PFSK-1 (cell line): ENCODE measurements at regions not wholly inside any gene's neighbourhood (a gene's known extent, or its start where the extent isn't known, plus 50 kb on each side); places are given as distances from the start of the nearest gene placed in this dataset.

Experiments
- POLR2AphosphoS5 ChIP-seq: IDR thresholded peaks from 2 replicates; pipeline ENCODE4 v1.6.1; 2012; ENCODE audit warnings: low read depth, mild to moderate bottlenecking, control low read depth, low read length, moderate library complexity
- REST ChIP-seq, 2 experiments: IDR thresholded peaks; 2 replicates each; pipeline versions ENCODE4 v1.6.1 to v1.8.0; 2011 to 2012; ENCODE audit warnings: low read depth in 2 of 2, low read length in 2 of 2, control low read depth in 1 of 2, inconsistent platforms in 1 of 2, mild to moderate bottlenecking in 1 of 2, moderate library complexity in 1 of 2; ENCODE audit not compliant: insufficient read depth in 1 of 2
- SIN3A ChIP-seq: IDR thresholded peaks from 2 replicates; pipeline ENCODE4 v1.6.1; 2012; ENCODE audit warnings: mild to moderate bottlenecking, low read length, moderate library complexity, borderline replicate concordance; ENCODE audit not compliant: insufficient read depth
- TAF1 ChIP-seq: IDR thresholded peaks from 2 replicates; pipeline ENCODE4 v1.6.1; 2012; ENCODE audit warnings: low read length, control low read depth, borderline replicate concordance; ENCODE audit not compliant: insufficient read depth

- TF ChIP-seq TAF1 (no peak), POLR2AphosphoS5 (no peak), REST (IDR thresholded peaks at IDR 0.05; ENCODE audit: insufficient read depth in 1 of 2, low read depth in 2 of 2, low read length in 2 of 2) (no peak), SIN3A (no peak)
These were observed 209.4 kb upstream of the C16orf82 start for GRCh38 chr16:26857371-26857770.
